Stomach (tissue), 8 donors: ENCODE measurements at regions not wholly inside any gene's neighbourhood (a gene's known extent, or its start where the extent isn't known, plus 50 kb on each side); places are given as distances from the start of the nearest gene placed in this dataset.

Experiments
- DNase-seq, 2 donors: peaks; one replicate each; pipeline versions ENCODE4 v3.0.0 to v3.0.0-alpha.2; 2013 to 2019
- H3K27ac ChIP-seq, 5 donors: fragments of 200-600 bp in 4 of 5; sonication (generic) in 4 of 5; one replicate each; pipeline ENCODE4 v1.5.1; 2013 to 2019; ENCODE audit warnings: mild to moderate bottlenecking in 1 of 5, moderate library complexity in 1 of 5
- H3K27me3 ChIP-seq, 3 donors: fragments of 200-600 bp; sonication (generic); one replicate each; pipeline ENCODE4 v1.5.1; 2017 to 2019; ENCODE audit warnings: mixed run types in 1 of 3
- H3K36me3 ChIP-seq, 4 donors: fragments of 200-600 bp; sonication (generic); 1 replicate in 3 of 4; 2 replicates in 1 of 4; pipeline ENCODE4 v1.5.1; 2016 to 2019
- H3K4me1 ChIP-seq, 4 donors: fragments of 200-600 bp; sonication (generic); one replicate each; pipeline ENCODE4 v1.5.1; 2016 to 2019
- H3K4me3 ChIP-seq, 4 donors: fragments of 200-600 bp; sonication (generic) in 3 of 4; one replicate each; pipeline ENCODE4 v1.5.1; 2016 to 2019; ENCODE audit warnings: mild to moderate bottlenecking in 1 of 4
- H3K9me3 ChIP-seq, 4 donors: fragments of 200-600 bp; sonication (generic); one replicate each; pipeline ENCODE4 v1.5.1; 2016 to 2019
- CTCF ChIP-seq, 7 experiments: fragments of 450-650 bp in 4 of 7; fragments of 200-600 bp in 3 of 7; sonication (generic) in 3 of 7; IDR thresholded peaks; one replicate each; pipeline ENCODE4 v1.5.1; 2016 to 2019; ENCODE audit warnings: antibody characterized with exemption in 7 of 7, control low read depth in 2 of 7, mild to moderate bottlenecking in 1 of 7
- EP300 ChIP-seq: sonication (generic); formaldehyde crosslinking; IDR thresholded peaks from one replicate; pipeline ENCODE4 v1.6.1; 2017; ENCODE audit warnings: antibody characterized with exemption
- POLR2A ChIP-seq, 4 donors: fragments of 450-650 bp; IDR thresholded peaks; one replicate each; pipeline ENCODE4 v1.6.1; 2016; ENCODE audit warnings: antibody characterized with exemption in 4 of 4, control low read depth in 2 of 4, mild to moderate bottlenecking in 1 of 4, moderate library complexity in 1 of 4
- POLR2AphosphoS5 ChIP-seq, 3 donors: sonication (generic); formaldehyde crosslinking; IDR thresholded peaks; one replicate each; pipeline ENCODE4 v1.6.1; 2016; ENCODE audit warnings: antibody characterized with exemption in 3 of 3
- WGBS, 5 donors: extraction: QIAGEN DNeasy Blood & Tissue Kit in 3 of 5; methylation state at CpG; one replicate each; pipeline versions ENCODE4 v1.1.5 to v1.1.7; 2013 to 2018; 5-methylcytosine and 5-hydroxymethylcytosine counted together
- intact Hi-C: fragments of 100-400 bp; cut with DNase I; formaldehyde crosslinking; loops from one replicate; pipeline ENCODE4 v1.15.1; 2023; ENCODE audit warnings: low total_unique reads
- donor health status: healthy with polysubstance abuse.
- donor health status: Bipolar disorder and iron deficiency.
- donor health status: healthy.

DNA sequence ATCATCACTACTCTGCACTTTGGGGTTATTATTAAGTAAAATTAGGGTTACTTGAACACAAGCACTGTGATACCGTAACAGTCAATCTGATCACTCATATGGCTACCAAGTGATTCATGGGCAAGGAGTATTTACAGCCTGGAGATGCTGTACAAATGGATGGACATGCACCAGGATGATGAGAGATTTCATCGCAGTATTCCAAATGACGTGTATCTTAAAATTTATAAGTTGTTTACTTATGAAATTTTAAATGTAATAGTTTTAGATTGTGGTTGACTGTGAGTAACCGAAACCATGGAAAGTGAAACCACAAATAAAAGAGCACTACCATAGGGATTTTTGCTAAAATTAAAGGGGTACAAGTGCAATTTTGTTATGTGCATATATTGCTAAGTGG, 462.2 kb upstream of the PTGER4 start:
- no peaks in the 10 kb centered on the region for H3K4me1 ChIP-seq
- no peaks in the 10 kb centered on the region for H3K9me3 ChIP-seq
- intact Hi-C loops, result no loop called here
- no peak overlapping the region for H3K27ac ChIP-seq
- no peaks in the 10 kb centered on the region for H3K27me3 ChIP-seq
- no peak overlapping the region for H3K4me3 ChIP-seq
- H3K36me3 ChIP-seq, result no peaks in the 10 kb centered on the region
- no peak for DNase-seq
- TF ChIP-seq EP300 (no peak), POLR2A (IDR thresholded peaks at IDR 0.05) (no peak), POLR2AphosphoS5 (IDR thresholded peaks at IDR 0.05) (no peak), CTCF (IDR thresholded peaks at IDR 0.05) (no peak)
- 76 to 89% (median 86%) methylated on average over 4 of the region's 4 CpGs for WGBS, 5 donors

GRCh38 chr5:40210694-40211093, 469.0 kb upstream of the PTGER4 start:
- Histone ChIP-seq H3K4me3 (no peak overlapping the region), H3K9me3 (no peaks in the 10 kb centered on the region), H3K36me3 (no peaks in the 10 kb centered on the region), H3K27me3 (no peaks in the 10 kb centered on the region), H3K4me1 (no peaks in the 10 kb centered on the region), H3K27ac (no peak overlapping the region)
- TF ChIP-seq POLR2AphosphoS5 (IDR thresholded peaks at IDR 0.05) (no peak), POLR2A (IDR thresholded peaks at IDR 0.05) (no peak), CTCF (IDR thresholded peaks at IDR 0.05) (no peak), EP300 (no peak)
- DNase-seq, result no peak
- 97 to 100% (median 97%) methylated on average over 1 of the region's 1 CpG for WGBS, 5 donors
- intact Hi-C loops, result no loop called here

DNA sequence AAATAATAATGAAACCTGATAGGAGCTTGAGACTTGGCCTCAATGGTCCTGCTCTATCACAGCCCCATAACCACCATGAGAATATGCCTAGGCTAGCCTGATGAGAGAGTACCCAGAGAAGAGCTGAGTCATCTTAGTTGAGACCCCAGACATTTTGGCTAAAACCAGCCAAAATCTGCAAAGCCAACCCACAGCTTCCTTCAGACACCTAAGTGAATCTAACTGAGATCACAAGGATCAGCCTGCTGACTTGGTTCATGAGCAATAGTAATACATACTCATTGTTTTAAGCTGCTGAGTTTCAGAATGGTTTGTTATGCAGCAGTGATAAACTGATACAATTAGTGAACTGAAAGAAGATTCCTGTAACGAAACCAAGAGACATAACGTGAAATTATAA, 473.7 kb upstream of the PTGER4 start:
- intact Hi-C loops, result no loop called here
- Histone ChIP-seq H3K27me3 (no peaks in the 10 kb centered on the region), H3K4me3 (no peak overlapping the region), H3K36me3 (no peaks in the 10 kb centered on the region), H3K4me1 (peaks cover 0 to 6% (median 0%) of the 10 kb centered on the region in 4 donors), H3K27ac (no peak overlapping the region), H3K9me3 (no peaks in the 10 kb centered on the region)
- DNase-seq, result no peak
- TF ChIP-seq POLR2A (IDR thresholded peaks at IDR 0.05) (no peak), CTCF (IDR thresholded peaks at IDR 0.05) (no peak), EP300 (no peak), POLR2AphosphoS5 (IDR thresholded peaks at IDR 0.05) (no peak)
- 81 to 93% (median 85%) methylated on average over 2 of the region's 2 CpGs for WGBS, 5 donors

GRCh38 chr5:40204144-40204543, 475.6 kb upstream of the PTGER4 start:
- intact Hi-C loops, result no loop called here
- H3K4me3 ChIP-seq, result no peak overlapping the region
- TF ChIP-seq CTCF (IDR thresholded peaks at IDR 0.05) (no peak), POLR2AphosphoS5 (IDR thresholded peaks at IDR 0.05) (no peak), POLR2A (IDR thresholded peaks at IDR 0.05) (no peak), EP300 (no peak)
- H3K4me1 ChIP-seq, result peaks cover 0 to 6% (median 0%) of the 10 kb centered on the region in 4 donors
- DNase-seq, result no peak
- H3K27me3 ChIP-seq, result no peaks in the 10 kb centered on the region
- H3K36me3 ChIP-seq, result no peaks in the 10 kb centered on the region
- H3K27ac ChIP-seq, result no peak overlapping the region
- no peaks in the 10 kb centered on the region for H3K9me3 ChIP-seq
